Glutamatergic neuron (in vitro differentiated cells): ENCODE measurements at regions not wholly inside any gene's neighbourhood (a gene's known extent, or its start where the extent isn't known, plus 50 kb on each side); places are given as distances from the start of the nearest gene placed in this dataset.

ENCODE experiments used
- DNase-seq: peaks from one replicate; pipeline ENCODE4 v3.0.0; 2022
- H3K27ac Mint-ChIP-seq: one replicate; pipeline ENCODE4 v1.8.0; 2020; ENCODE audit warnings: mild to moderate bottlenecking, mixed read lengths, inconsistent platforms; ENCODE audit not compliant: unreplicated experiment
- H3K27me3 Mint-ChIP-seq: one replicate; pipeline ENCODE4 v1.8.0; 2020; ENCODE audit warnings: mild to moderate bottlenecking, moderate library complexity, mixed read lengths, inconsistent platforms; ENCODE audit not compliant: unreplicated experiment
- H3K36me3 Mint-ChIP-seq: one replicate; pipeline ENCODE4 v1.8.0; 2020; ENCODE audit warnings: mild to moderate bottlenecking, mixed read lengths, inconsistent platforms; ENCODE audit not compliant: unreplicated experiment
- H3K4me1 Mint-ChIP-seq: one replicate; pipeline ENCODE4 v1.8.0; 2020; ENCODE audit warnings: mild to moderate bottlenecking, low read depth, mixed read lengths, inconsistent platforms; ENCODE audit not compliant: unreplicated experiment
- H3K4me3 Mint-ChIP-seq: one replicate; pipeline ENCODE4 v1.8.0; 2020; ENCODE audit warnings: mild to moderate bottlenecking, mixed read lengths, inconsistent platforms; ENCODE audit not compliant: unreplicated experiment
- H3K9me3 Mint-ChIP-seq: one replicate; pipeline ENCODE4 v1.8.0; 2020; ENCODE audit warnings: mild to moderate bottlenecking, moderate library complexity, mixed read lengths, inconsistent platforms; ENCODE audit not compliant: unreplicated experiment
- CTCF ChIP-seq: fragments of 200-600 bp; sonication (generic); IDR thresholded peaks from one replicate; pipeline ENCODE4 v1.5.0; 2021; ENCODE audit not compliant: partially characterized antibody, unreplicated experiment

DNA sequence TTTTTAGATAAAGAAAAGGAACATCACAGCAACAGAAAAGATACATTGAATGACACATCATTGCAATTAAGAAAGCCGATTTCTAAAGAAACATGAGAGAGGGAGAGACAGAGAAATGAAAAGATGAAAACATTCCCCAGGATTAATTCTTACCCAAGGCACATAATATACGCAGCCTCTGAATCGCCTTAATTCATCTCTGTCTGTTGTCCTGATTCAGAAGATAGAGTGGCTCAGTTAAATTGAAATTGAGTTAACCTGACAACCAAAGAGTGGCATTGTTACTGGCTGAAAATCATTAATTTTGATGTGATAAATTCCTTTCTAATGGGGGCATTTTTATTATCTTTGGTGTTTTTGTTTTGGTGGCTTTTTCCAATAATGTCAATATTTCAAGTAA is 701.9 kb downstream of the EDEM1 start:
- DNase-seq: no peak
- TF ChIP-seq CTCF: no peak
- Mint-ChIP-seq H3K36me3 (peaks cover 4% of the 10 kb centered on the region), H3K4me1 (peaks cover 6% of the 10 kb centered on the region), H3K4me3 (no peak overlapping the region), H3K9me3 (peaks cover 2% of the 10 kb centered on the region), H3K27ac (no peak overlapping the region), H3K27me3 (no peaks in the 10 kb centered on the region)

- Mint-ChIP-seq H3K27ac (no peak overlapping the region), H3K36me3 (peaks cover 4% of the 10 kb centered on the region), H3K27me3 (no peaks in the 10 kb centered on the region), H3K9me3 (peaks cover 2% of the 10 kb centered on the region), H3K4me1 (peaks cover 6% of the 10 kb centered on the region), H3K4me3 (no peak overlapping the region)
- no peak for TF ChIP-seq CTCF
- no peak for DNase-seq
Observed at GRCh38 chr3:5891711-5892110, 704.2 kb downstream of the EDEM1 start.

- Mint-ChIP-seq H3K27me3 (no peaks in the 10 kb centered on the region), H3K27ac (no peak overlapping the region), H3K4me1 (no peaks in the 10 kb centered on the region), H3K36me3 (no peaks in the 10 kb centered on the region), H3K4me3 (no peak overlapping the region), H3K9me3 (no peaks in the 10 kb centered on the region)
- DNase-seq: no peak
- TF ChIP-seq CTCF: no peak
Observed at GRCh38 chr3:5898106-5898505, 710.6 kb downstream of the EDEM1 start.

GRCh38 chr3:5899014-5899761 is 711.7 kb downstream of the EDEM1 start:
- no peaks in the 10 kb centered on the region for H3K4me1 Mint-ChIP-seq
- H3K9me3 Mint-ChIP-seq: no peaks in the 10 kb centered on the region
- H3K27ac Mint-ChIP-seq: no peak overlapping the region

More at GRCh38 chr3:5899014-5899761, 711.7 kb downstream of the EDEM1 start:
- Mint-ChIP-seq H3K27me3 (no peaks in the 10 kb centered on the region), H3K4me3 (no peak overlapping the region), H3K36me3 (no peaks in the 10 kb centered on the region)
- no peak for TF ChIP-seq CTCF
- no peak for DNase-seq
